ENCODE measurements at regions not wholly inside any gene's neighbourhood (a gene's known extent, or its start where the extent isn't known, plus 50 kb on each side); places are given as distances from the start of the nearest gene placed in this dataset.

- no peaks in the 10 kb centered on the region for H3K36me3 ChIP-seq (ENCODE audit: control insufficient read depth in 1 of 2, insufficient read depth in 2 of 2, low read length in 1 of 2)
- H3K4me3 ChIP-seq (ENCODE audit: low read length in 2 of 2): no peak overlapping the region
- no peaks in the 10 kb centered on the region for H3K4me1 ChIP-seq (ENCODE audit: control insufficient read depth in 1 of 2, insufficient read depth in 2 of 2, low read length in 2 of 2)
- no peaks in the 10 kb centered on the region for H3K9me3 ChIP-seq (ENCODE audit: control insufficient read depth, low read length)
- ATAC-seq (ENCODE audit: low FRiP score) (no peak), DNase-seq (no peak)
- no peaks in the 10 kb centered on the region for H3K27me3 ChIP-seq (ENCODE audit: control insufficient read depth in 1 of 2, insufficient read depth in 2 of 2, low read length in 1 of 2)
- no peak overlapping the region for H3K27ac ChIP-seq (ENCODE audit: low read depth in 1 of 2, low read length in 2 of 2)
- intact Hi-C loops (cut with DNase I): no loop called here
Measured at GRCh38 chr15:94887391-94887790, 656.0 kb downstream of the MCTP2 start.

- no peaks in the 10 kb centered on the region for H3K9me3 ChIP-seq (ENCODE audit: control insufficient read depth, low read length)
- H3K4me3 ChIP-seq (ENCODE audit: low read length in 2 of 2): no peak overlapping the region
- H3K4me1 ChIP-seq (ENCODE audit: control insufficient read depth in 1 of 2, insufficient read depth in 2 of 2, low read length in 2 of 2): no peaks in the 10 kb centered on the region
- no peaks in the 10 kb centered on the region for H3K27me3 ChIP-seq (ENCODE audit: control insufficient read depth in 1 of 2, insufficient read depth in 2 of 2, low read length in 1 of 2)
- H3K36me3 ChIP-seq (ENCODE audit: control insufficient read depth in 1 of 2, insufficient read depth in 2 of 2, low read length in 1 of 2): no peaks in the 10 kb centered on the region
- no peak for ATAC-seq (ENCODE audit: low FRiP score)
- H3K27ac ChIP-seq (ENCODE audit: low read depth in 1 of 2, low read length in 2 of 2): no peak overlapping the region
- DNase-seq: no peak
- 85 to 95% methylated on average over 5 of the region's 5 CpGs for whole genome bisulfite sequencing, 2 donors
- intact Hi-C loops (cut with DNase I): no loop called here
Measured at GRCh38 chr15:94889153-94889552, 657.8 kb downstream of the MCTP2 start.

GRCh38 chr15:94893091-94893490 lies 661.7 kb downstream of the MCTP2 start:
- H3K4me3 ChIP-seq (ENCODE audit: low read length in 2 of 2): no peak overlapping the region
- H3K27me3 ChIP-seq (ENCODE audit: control insufficient read depth in 1 of 2, insufficient read depth in 2 of 2, low read length in 1 of 2): no peaks in the 10 kb centered on the region
- H3K36me3 ChIP-seq (ENCODE audit: control insufficient read depth in 1 of 2, insufficient read depth in 2 of 2, low read length in 1 of 2): no peaks in the 10 kb centered on the region
- intact Hi-C loops (cut with DNase I): no loop called here
- no peak for DNase-seq
- ATAC-seq (ENCODE audit: low FRiP score): no peak
- H3K9me3 ChIP-seq (ENCODE audit: control insufficient read depth, low read length): no peaks in the 10 kb centered on the region
- no peaks in the 10 kb centered on the region for H3K4me1 ChIP-seq (ENCODE audit: control insufficient read depth in 1 of 2, insufficient read depth in 2 of 2, low read length in 2 of 2)
- no peak overlapping the region for H3K27ac ChIP-seq (ENCODE audit: low read depth in 1 of 2, low read length in 2 of 2)

GRCh38 chr15:94894056-94894455 lies 662.7 kb downstream of the MCTP2 start:
- Histone ChIP-seq H3K27me3 (ENCODE audit: control insufficient read depth in 1 of 2, insufficient read depth in 2 of 2, low read length in 1 of 2) (no peaks in the 10 kb centered on the region), H3K36me3 (ENCODE audit: control insufficient read depth in 1 of 2, insufficient read depth in 2 of 2, low read length in 1 of 2) (no peaks in the 10 kb centered on the region), H3K4me3 (ENCODE audit: low read length in 2 of 2) (no peak overlapping the region), H3K27ac (ENCODE audit: low read depth in 1 of 2, low read length in 2 of 2) (no peak overlapping the region), H3K4me1 (ENCODE audit: control insufficient read depth in 1 of 2, insufficient read depth in 2 of 2, low read length in 2 of 2) (no peaks in the 10 kb centered on the region), H3K9me3 (ENCODE audit: control insufficient read depth, low read length) (no peaks in the 10 kb centered on the region)
- intact Hi-C loops (cut with DNase I): no loop called here
- ATAC-seq (ENCODE audit: low FRiP score): no peak
- 83 to 85% methylated on average over 3 of the region's 3 CpGs for WGBS, 2 donors
- no peak for DNase-seq

DNA sequence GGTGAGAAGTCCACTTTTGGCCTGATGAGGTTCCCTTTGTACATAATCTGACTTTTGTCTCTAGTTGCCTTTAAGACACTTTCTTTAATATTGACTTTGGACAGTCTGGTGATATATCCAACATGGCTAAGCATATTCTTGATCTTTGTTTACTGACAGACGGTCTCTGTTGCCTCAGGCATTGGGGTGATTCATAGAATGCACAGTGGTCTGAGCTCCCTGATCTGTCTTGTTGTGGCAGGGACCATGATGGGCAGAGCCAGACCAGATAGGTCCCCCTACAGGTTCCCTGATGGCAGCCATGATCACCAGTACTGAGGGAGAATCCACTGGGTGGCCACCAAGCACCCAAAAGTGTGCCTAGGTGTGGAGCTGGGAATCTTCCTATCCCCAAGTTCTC lies 678.1 kb downstream of the MCTP2 start:
- WGBS, 2 donors: 59 to 63% methylated on average over 1 of the region's 1 CpG
- Histone ChIP-seq H3K27me3 (ENCODE audit: control insufficient read depth in 1 of 2, insufficient read depth in 2 of 2, low read length in 1 of 2) (no peaks in the 10 kb centered on the region), H3K36me3 (ENCODE audit: control insufficient read depth in 1 of 2, insufficient read depth in 2 of 2, low read length in 1 of 2) (no peaks in the 10 kb centered on the region), H3K9me3 (ENCODE audit: control insufficient read depth, low read length) (peaks cover 11% of the 10 kb centered on the region), H3K4me3 (ENCODE audit: low read length in 2 of 2) (no peak overlapping the region), H3K27ac (ENCODE audit: low read depth in 1 of 2, low read length in 2 of 2) (no peak overlapping the region), H3K4me1 (ENCODE audit: control insufficient read depth in 1 of 2, insufficient read depth in 2 of 2, low read length in 2 of 2) (peaks cover 0 to 4% of the 10 kb centered on the region in 2 donors)
- intact Hi-C loops (cut with DNase I): no loop called here
- no peak for ATAC-seq (ENCODE audit: low FRiP score)
- DNase-seq: no peak

- H3K4me3 ChIP-seq (ENCODE audit: low read length in 2 of 2): no peak overlapping the region
- peaks cover 11% of the 10 kb centered on the region for H3K9me3 ChIP-seq (ENCODE audit: control insufficient read depth, low read length)
- no peak for DNase-seq
- ATAC-seq (ENCODE audit: low FRiP score): no peak
- no peaks in the 10 kb centered on the region for H3K27me3 ChIP-seq (ENCODE audit: control insufficient read depth in 1 of 2, insufficient read depth in 2 of 2, low read length in 1 of 2)
- no peak overlapping the region for H3K27ac ChIP-seq (ENCODE audit: low read depth in 1 of 2, low read length in 2 of 2)
- peaks cover 0 to 4% of the 10 kb centered on the region in 2 donors for H3K4me1 ChIP-seq (ENCODE audit: control insufficient read depth in 1 of 2, insufficient read depth in 2 of 2, low read length in 2 of 2)
- intact Hi-C loops (cut with DNase I): no loop called here
- no peaks in the 10 kb centered on the region for H3K36me3 ChIP-seq (ENCODE audit: control insufficient read depth in 1 of 2, insufficient read depth in 2 of 2, low read length in 1 of 2)
Measured at GRCh38 chr15:94910166-94910565, 678.8 kb downstream of the MCTP2 start.

DNA sequence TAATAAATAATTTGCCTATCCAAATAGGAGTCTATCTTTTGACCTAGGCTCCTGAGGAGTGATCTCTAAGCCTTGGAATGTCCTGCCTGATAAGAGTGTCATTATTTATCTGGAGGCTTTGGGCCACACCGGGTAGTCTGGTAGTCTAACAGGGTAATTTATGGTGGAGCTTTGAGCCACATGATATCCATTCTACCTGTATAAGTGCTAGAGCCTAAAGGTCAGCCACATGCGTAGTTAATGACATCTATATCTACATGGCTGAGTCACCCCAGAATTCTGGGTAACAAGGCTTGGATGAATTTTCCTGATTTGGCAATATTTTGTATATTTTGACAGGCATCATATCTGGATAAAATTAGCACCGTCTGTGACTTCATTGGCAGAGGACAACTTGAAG lies 681.4 kb downstream of the MCTP2 start:
- H3K27me3 ChIP-seq (ENCODE audit: control insufficient read depth in 1 of 2, insufficient read depth in 2 of 2, low read length in 1 of 2): no peaks in the 10 kb centered on the region
- intact Hi-C loops (cut with DNase I): no loop called here
- H3K27ac ChIP-seq (ENCODE audit: low read depth in 1 of 2, low read length in 2 of 2): no peak overlapping the region
- H3K4me1 ChIP-seq (ENCODE audit: control insufficient read depth in 1 of 2, insufficient read depth in 2 of 2, low read length in 2 of 2): peaks cover 0 to 4% of the 10 kb centered on the region in 2 donors
- 32 to 46% methylated on average over 3 of the region's 3 CpGs for WGBS, 2 donors
- DNase-seq (no peak), ATAC-seq (ENCODE audit: low FRiP score) (no peak)
- no peak overlapping the region for H3K4me3 ChIP-seq (ENCODE audit: low read length in 2 of 2)
- no peaks in the 10 kb centered on the region for H3K36me3 ChIP-seq (ENCODE audit: control insufficient read depth in 1 of 2, insufficient read depth in 2 of 2, low read length in 1 of 2)
- peaks cover 11% of the 10 kb centered on the region for H3K9me3 ChIP-seq (ENCODE audit: control insufficient read depth, low read length)

DNA sequence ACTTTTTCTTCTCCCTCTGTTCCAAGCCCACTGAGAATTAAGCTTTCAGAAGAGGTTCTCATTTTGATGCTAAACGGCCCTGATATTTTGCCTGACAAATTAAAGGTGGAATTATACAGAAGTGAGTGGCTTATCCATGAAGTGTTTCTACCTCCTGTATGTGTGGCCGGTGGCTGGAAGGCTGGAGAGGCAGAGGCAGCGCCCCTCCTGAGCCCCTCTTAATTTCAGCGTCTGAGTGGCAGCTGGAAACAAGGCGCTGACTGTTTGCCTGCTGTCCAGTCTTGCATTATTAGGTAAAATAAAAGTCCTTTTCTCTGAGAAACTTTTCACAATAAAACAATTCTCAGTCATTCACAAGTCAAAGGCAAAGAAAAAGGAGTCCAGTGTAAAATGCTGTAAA lies 685.7 kb downstream of the MCTP2 start:
- ATAC-seq (ENCODE audit: low FRiP score): no peak
- intact Hi-C loops (cut with DNase I): no loop called here

DNA sequence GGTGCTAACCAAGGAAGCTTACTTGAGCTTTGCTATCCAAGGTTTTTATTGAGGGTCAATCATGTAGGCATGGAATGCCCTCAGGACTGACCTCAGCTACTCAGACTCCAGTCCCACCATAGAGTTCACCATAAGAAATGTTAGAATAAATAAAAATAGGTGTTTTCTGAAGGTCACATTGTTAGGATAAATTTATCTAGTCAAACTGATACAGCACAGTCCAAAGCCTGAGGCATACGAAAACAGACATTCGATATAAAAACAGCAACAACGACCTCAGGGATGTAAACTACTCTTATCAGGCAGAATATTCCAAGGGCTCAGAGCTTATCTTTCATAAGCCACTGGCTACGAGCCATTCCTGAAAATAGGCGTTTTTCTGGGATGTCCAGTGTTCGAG lies 690.6 kb downstream of the MCTP2 start:
- no peaks in the 10 kb centered on the region for H3K9me3 ChIP-seq (ENCODE audit: control insufficient read depth, low read length)
- H3K27ac ChIP-seq (ENCODE audit: low read depth in 1 of 2, low read length in 2 of 2): no peak overlapping the region
- peaks cover 0 to 4% of the 10 kb centered on the region in 2 donors for H3K4me1 ChIP-seq (ENCODE audit: control insufficient read depth in 1 of 2, insufficient read depth in 2 of 2, low read length in 2 of 2)
- H3K4me3 ChIP-seq (ENCODE audit: low read length in 2 of 2): no peak overlapping the region
- 28 to 32% methylated on average over 6 of the region's 6 CpGs for WGBS, 2 donors
- intact Hi-C loops (cut with DNase I): loop anchor here in 1 of 2 donors (10.0 kb wide), 1 partner anchor 77 kb away; no protein-coding TSS in a partner anchor
- no peaks in the 10 kb centered on the region for H3K27me3 ChIP-seq (ENCODE audit: control insufficient read depth in 1 of 2, insufficient read depth in 2 of 2, low read length in 1 of 2)
- DNase-seq (no peak), ATAC-seq (ENCODE audit: low FRiP score) (no peak)
- no peaks in the 10 kb centered on the region for H3K36me3 ChIP-seq (ENCODE audit: control insufficient read depth in 1 of 2, insufficient read depth in 2 of 2, low read length in 1 of 2)

More for the DNA sequence above, 685.7 kb downstream of the MCTP2 start:
- 61 to 65% methylated on average over 5 of the region's 5 CpGs for WGBS, 2 donors
- no peak overlapping the region for H3K27ac ChIP-seq (ENCODE audit: low read depth in 1 of 2, low read length in 2 of 2)
- no peaks in the 10 kb centered on the region for H3K9me3 ChIP-seq (ENCODE audit: control insufficient read depth, low read length)
- DNase-seq: no peak
- no peak overlapping the region for H3K4me3 ChIP-seq (ENCODE audit: low read length in 2 of 2)
- no peaks in the 10 kb centered on the region for H3K36me3 ChIP-seq (ENCODE audit: control insufficient read depth in 1 of 2, insufficient read depth in 2 of 2, low read length in 1 of 2)
- H3K27me3 ChIP-seq (ENCODE audit: control insufficient read depth in 1 of 2, insufficient read depth in 2 of 2, low read length in 1 of 2): no peaks in the 10 kb centered on the region
- H3K4me1 ChIP-seq (ENCODE audit: control insufficient read depth in 1 of 2, insufficient read depth in 2 of 2, low read length in 2 of 2): peaks cover 0 to 4% of the 10 kb centered on the region in 2 donors

Data from aorta (tissue), 5 donors.